ENCODE measurements at regions not wholly inside any gene's neighbourhood (a gene's known extent, or its start where the extent isn't known, plus 50 kb on each side); places are given as distances from the start of the nearest gene placed in this dataset.

- H3K36me3 ChIP-seq (ENCODE audit: control insufficient read depth in 3 of 3, insufficient read depth in 3 of 3, low read length in 3 of 3) = no peaks in the 10 kb centered on the region
- H3K9ac ChIP-seq (ENCODE audit: low read depth in 1 of 3, low read length in 3 of 3) = no peak overlapping the region
- H3K27me3 ChIP-seq (ENCODE audit: control insufficient read depth in 3 of 3, insufficient read depth in 3 of 3, low read length in 3 of 3) = no peaks in the 10 kb centered on the region
- no peaks in the 10 kb centered on the region for H3K4me1 ChIP-seq (ENCODE audit: control insufficient read depth in 3 of 3, insufficient read depth in 3 of 3, low read length in 3 of 3)
- H3K9me3 ChIP-seq (ENCODE audit: control insufficient read depth in 3 of 3, low read length in 3 of 3) = peaks cover 0 to 6% (median 0%) of the 10 kb centered on the region in 3 donors
- no peak overlapping the region for H3K4me3 ChIP-seq (ENCODE audit: low read length in 3 of 3)
- no peak overlapping the region for H3K27ac ChIP-seq (ENCODE audit: low read depth, low read length)
Observed at GRCh38 chr13:97786510-97786909, 167.0 kb upstream of the IPO5 start.

DNA sequence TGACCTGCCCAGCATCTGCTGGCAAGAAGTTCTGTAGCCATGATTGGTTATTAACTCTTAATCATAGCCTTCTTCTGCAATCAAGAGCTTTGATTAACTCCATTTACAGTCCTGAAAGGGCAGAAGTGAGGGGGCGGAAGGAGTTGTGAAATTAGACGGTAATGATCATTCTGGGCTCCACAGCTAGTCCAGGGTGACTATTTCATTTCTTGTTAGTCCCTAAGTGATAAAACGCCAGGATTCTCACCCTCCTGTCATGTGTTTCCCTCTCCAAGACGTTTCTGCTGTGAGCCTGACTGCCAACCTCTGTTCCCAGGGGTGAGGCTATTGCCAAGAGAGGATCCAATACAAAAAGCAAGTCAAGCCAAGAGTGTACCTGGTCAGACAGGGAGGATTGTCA, 155.9 kb upstream of the IPO5 start:
- Histone ChIP-seq H3K9ac (ENCODE audit: low read depth in 1 of 3, low read length in 3 of 3) (no peak overlapping the region), H3K27me3 (ENCODE audit: control insufficient read depth in 3 of 3, insufficient read depth in 3 of 3, low read length in 3 of 3) (no peaks in the 10 kb centered on the region), H3K4me1 (ENCODE audit: control insufficient read depth in 3 of 3, insufficient read depth in 3 of 3, low read length in 3 of 3) (no peaks in the 10 kb centered on the region), H3K36me3 (ENCODE audit: control insufficient read depth in 3 of 3, insufficient read depth in 3 of 3, low read length in 3 of 3) (no peaks in the 10 kb centered on the region), H3K9me3 (ENCODE audit: control insufficient read depth in 3 of 3, low read length in 3 of 3) (peaks cover 3% of the 10 kb centered on the region in 3 donors), H3K27ac (ENCODE audit: low read depth, low read length) (no peak overlapping the region), H3K4me3 (ENCODE audit: low read length in 3 of 3) (no peak overlapping the region)

- H3K9me3 ChIP-seq (ENCODE audit: control insufficient read depth in 3 of 3, low read length in 3 of 3) = no peaks in the 10 kb centered on the region
- no peak overlapping the region for H3K9ac ChIP-seq (ENCODE audit: low read depth in 1 of 3, low read length in 3 of 3)
- no peak overlapping the region for H3K4me3 ChIP-seq (ENCODE audit: low read length in 3 of 3)
- H3K4me1 ChIP-seq (ENCODE audit: control insufficient read depth in 3 of 3, insufficient read depth in 3 of 3, low read length in 3 of 3) = no peaks in the 10 kb centered on the region
- no peaks in the 10 kb centered on the region for H3K36me3 ChIP-seq (ENCODE audit: control insufficient read depth in 3 of 3, insufficient read depth in 3 of 3, low read length in 3 of 3)
- no peaks in the 10 kb centered on the region for H3K27me3 ChIP-seq (ENCODE audit: control insufficient read depth in 3 of 3, insufficient read depth in 3 of 3, low read length in 3 of 3)
- no peak overlapping the region for H3K27ac ChIP-seq (ENCODE audit: low read depth, low read length)
Observed at GRCh38 chr13:97798171-97798821, 155.2 kb upstream of the IPO5 start.

- Histone ChIP-seq H3K9ac (ENCODE audit: low read depth in 1 of 3, low read length in 3 of 3) (no peak overlapping the region), H3K4me3 (ENCODE audit: low read length in 3 of 3) (no peak overlapping the region), H3K4me1 (ENCODE audit: control insufficient read depth in 3 of 3, insufficient read depth in 3 of 3, low read length in 3 of 3) (no peaks in the 10 kb centered on the region), H3K9me3 (ENCODE audit: control insufficient read depth in 3 of 3, low read length in 3 of 3) (no peaks in the 10 kb centered on the region), H3K36me3 (ENCODE audit: control insufficient read depth in 3 of 3, insufficient read depth in 3 of 3, low read length in 3 of 3) (no peaks in the 10 kb centered on the region), H3K27ac (ENCODE audit: low read depth, low read length) (no peak overlapping the region), H3K27me3 (ENCODE audit: control insufficient read depth in 3 of 3, insufficient read depth in 3 of 3, low read length in 3 of 3) (no peaks in the 10 kb centered on the region)
Observed at GRCh38 chr13:97798836-97799235, 154.6 kb upstream of the IPO5 start.

GRCh38 chr13:97802213-97802612, 151.3 kb upstream of the IPO5 start:
- H3K4me1 ChIP-seq (ENCODE audit: control insufficient read depth in 3 of 3, insufficient read depth in 3 of 3, low read length in 3 of 3) = no peaks in the 10 kb centered on the region
- no peak overlapping the region for H3K9ac ChIP-seq (ENCODE audit: low read depth in 1 of 3, low read length in 3 of 3)
- no peak overlapping the region for H3K27ac ChIP-seq (ENCODE audit: low read depth, low read length)
- H3K4me3 ChIP-seq (ENCODE audit: low read length in 3 of 3) = no peak overlapping the region
- no peaks in the 10 kb centered on the region for H3K9me3 ChIP-seq (ENCODE audit: control insufficient read depth in 3 of 3, low read length in 3 of 3)
- no peaks in the 10 kb centered on the region for H3K36me3 ChIP-seq (ENCODE audit: control insufficient read depth in 3 of 3, insufficient read depth in 3 of 3, low read length in 3 of 3)
- no peaks in the 10 kb centered on the region for H3K27me3 ChIP-seq (ENCODE audit: control insufficient read depth in 3 of 3, insufficient read depth in 3 of 3, low read length in 3 of 3)

DNA sequence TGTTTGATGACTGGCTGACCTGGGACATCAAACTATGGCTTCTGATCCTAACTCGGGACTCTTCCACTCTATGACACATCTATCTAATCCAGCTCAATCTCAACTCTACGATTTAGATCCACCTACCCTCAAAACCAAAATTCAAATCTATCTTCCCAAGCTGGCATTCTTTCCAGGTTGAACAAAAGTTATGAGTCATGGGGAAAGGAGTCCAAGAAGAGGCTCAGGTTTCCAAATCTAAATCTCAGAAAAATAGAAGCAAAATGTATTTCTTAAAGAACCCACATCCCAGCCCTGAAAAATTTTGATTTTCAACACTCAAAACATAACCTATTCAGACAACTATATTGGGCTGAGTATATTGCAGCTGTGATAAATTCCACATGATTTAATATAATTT, 143.9 kb upstream of the IPO5 start:
- no peaks in the 10 kb centered on the region for H3K36me3 ChIP-seq (ENCODE audit: control insufficient read depth in 3 of 3, insufficient read depth in 3 of 3, low read length in 3 of 3)
- H3K9ac ChIP-seq (ENCODE audit: low read depth in 1 of 3, low read length in 3 of 3) = no peak overlapping the region
- H3K4me3 ChIP-seq (ENCODE audit: low read length in 3 of 3) = no peak overlapping the region
- H3K27ac ChIP-seq (ENCODE audit: low read depth, low read length) = no peak overlapping the region
- no peaks in the 10 kb centered on the region for H3K27me3 ChIP-seq (ENCODE audit: control insufficient read depth in 3 of 3, insufficient read depth in 3 of 3, low read length in 3 of 3)
- H3K9me3 ChIP-seq (ENCODE audit: control insufficient read depth in 3 of 3, low read length in 3 of 3) = no peaks in the 10 kb centered on the region
- H3K4me1 ChIP-seq (ENCODE audit: control insufficient read depth in 3 of 3, insufficient read depth in 3 of 3, low read length in 3 of 3) = no peaks in the 10 kb centered on the region

DNA sequence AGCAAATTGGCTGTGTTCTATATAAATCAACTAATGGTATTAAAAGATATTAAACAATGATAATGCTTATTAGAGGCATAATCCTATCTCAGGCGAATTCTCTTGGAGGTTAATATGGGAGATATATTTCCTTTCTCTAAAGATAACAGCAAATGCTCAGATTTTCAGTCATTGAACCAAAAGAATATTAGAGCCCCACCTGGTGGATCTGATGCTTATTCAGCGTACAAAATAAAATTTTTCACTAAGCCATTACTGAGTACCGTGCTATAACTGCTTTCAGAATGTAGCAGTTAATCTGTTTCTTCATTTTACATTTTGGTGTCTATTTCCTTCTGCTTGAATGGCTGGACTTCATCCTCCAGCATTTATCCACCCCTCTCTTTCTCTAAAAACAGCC, 143.3 kb upstream of the IPO5 start:
- H3K27ac ChIP-seq (ENCODE audit: low read depth, low read length) = no peak overlapping the region
- H3K9ac ChIP-seq (ENCODE audit: low read depth in 1 of 3, low read length in 3 of 3) = no peak overlapping the region
- no peaks in the 10 kb centered on the region for H3K9me3 ChIP-seq (ENCODE audit: control insufficient read depth in 3 of 3, low read length in 3 of 3)
- no peaks in the 10 kb centered on the region for H3K36me3 ChIP-seq (ENCODE audit: control insufficient read depth in 3 of 3, insufficient read depth in 3 of 3, low read length in 3 of 3)
- H3K4me1 ChIP-seq (ENCODE audit: control insufficient read depth in 3 of 3, insufficient read depth in 3 of 3, low read length in 3 of 3) = no peaks in the 10 kb centered on the region
- H3K4me3 ChIP-seq (ENCODE audit: low read length in 3 of 3) = no peak overlapping the region
- H3K27me3 ChIP-seq (ENCODE audit: control insufficient read depth in 3 of 3, insufficient read depth in 3 of 3, low read length in 3 of 3) = no peaks in the 10 kb centered on the region

GRCh38 chr13:97822377-97822776, 131.1 kb upstream of the IPO5 start:
- peaks cover 0 to 9% (median 0%) of the 10 kb centered on the region in 3 donors for H3K27me3 ChIP-seq (ENCODE audit: control insufficient read depth in 3 of 3, insufficient read depth in 3 of 3, low read length in 3 of 3)
- H3K4me1 ChIP-seq (ENCODE audit: control insufficient read depth in 3 of 3, insufficient read depth in 3 of 3, low read length in 3 of 3) = no peaks in the 10 kb centered on the region
- H3K9ac ChIP-seq (ENCODE audit: low read depth in 1 of 3, low read length in 3 of 3) = no peak overlapping the region
- no peak overlapping the region for H3K4me3 ChIP-seq (ENCODE audit: low read length in 3 of 3)
- no peaks in the 10 kb centered on the region for H3K9me3 ChIP-seq (ENCODE audit: control insufficient read depth in 3 of 3, low read length in 3 of 3)
- H3K36me3 ChIP-seq (ENCODE audit: control insufficient read depth in 3 of 3, insufficient read depth in 3 of 3, low read length in 3 of 3) = no peaks in the 10 kb centered on the region
- no peak overlapping the region for H3K27ac ChIP-seq (ENCODE audit: low read depth, low read length)

GRCh38 chr13:97826421-97827012, 127.0 kb upstream of the IPO5 start:
- Histone ChIP-seq H3K9ac (ENCODE audit: low read depth in 1 of 3, low read length in 3 of 3) (no peak overlapping the region), H3K36me3 (ENCODE audit: control insufficient read depth in 3 of 3, insufficient read depth in 3 of 3, low read length in 3 of 3) (no peaks in the 10 kb centered on the region), H3K4me3 (ENCODE audit: low read length in 3 of 3) (no peak overlapping the region), H3K27me3 (ENCODE audit: control insufficient read depth in 3 of 3, insufficient read depth in 3 of 3, low read length in 3 of 3) (peaks cover 0 to 2% (median 0%) of the 10 kb centered on the region in 3 donors), H3K27ac (ENCODE audit: low read depth, low read length) (no peak overlapping the region), H3K4me1 (ENCODE audit: control insufficient read depth in 3 of 3, insufficient read depth in 3 of 3, low read length in 3 of 3) (no peaks in the 10 kb centered on the region), H3K9me3 (ENCODE audit: control insufficient read depth in 3 of 3, low read length in 3 of 3) (no peaks in the 10 kb centered on the region)

DNA sequence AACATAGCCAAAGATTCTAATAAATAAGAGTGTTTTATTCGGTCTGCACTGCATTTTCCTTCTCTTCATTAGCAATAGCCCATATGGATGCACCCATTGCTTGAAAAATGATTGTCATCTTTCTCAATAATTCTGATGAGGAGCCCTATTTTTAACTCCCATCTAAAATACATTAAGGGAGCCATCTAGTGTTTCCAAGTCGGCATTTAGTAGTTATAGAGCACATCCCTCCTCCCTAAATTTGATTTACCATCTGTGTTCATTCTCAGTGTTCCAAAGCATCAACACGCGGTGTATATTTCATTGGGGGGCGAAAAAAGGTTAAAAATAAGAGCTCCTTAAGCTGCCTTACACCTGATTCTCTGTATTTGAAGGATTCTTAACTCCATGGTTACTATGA, 119.2 kb upstream of the IPO5 start:
- H3K27me3 ChIP-seq (ENCODE audit: control insufficient read depth in 3 of 3, insufficient read depth in 3 of 3, low read length in 3 of 3) = no peaks in the 10 kb centered on the region
- H3K4me1 ChIP-seq (ENCODE audit: control insufficient read depth in 3 of 3, insufficient read depth in 3 of 3, low read length in 3 of 3) = no peaks in the 10 kb centered on the region
- H3K9ac ChIP-seq (ENCODE audit: low read depth in 1 of 3, low read length in 3 of 3) = no peak overlapping the region
- peaks cover 0 to 2% (median 0%) of the 10 kb centered on the region in 3 donors for H3K9me3 ChIP-seq (ENCODE audit: control insufficient read depth in 3 of 3, low read length in 3 of 3)
- H3K4me3 ChIP-seq (ENCODE audit: low read length in 3 of 3) = no peak overlapping the region
- no peak overlapping the region for H3K27ac ChIP-seq (ENCODE audit: low read depth, low read length)
- no peaks in the 10 kb centered on the region for H3K36me3 ChIP-seq (ENCODE audit: control insufficient read depth in 3 of 3, insufficient read depth in 3 of 3, low read length in 3 of 3)

Data from skeletal muscle tissue (tissue), 3 donors.